SU-DHL-6 (cell line): ENCODE measurements at regions not wholly inside any gene's neighbourhood (a gene's known extent, or its start where the extent isn't known, plus 50 kb on each side); places are given as distances from the start of the nearest gene placed in this dataset.
"Not testable (repeated sequence)": the region's sequence is repeated elsewhere in the genome, so short reads cannot be mapped to it uniquely, and the experiment has no call there.

Experiments used
- H2AFZ ChIP-seq: fragments of 200-600 bp; sonication (generic); 2 replicates; pipeline ENCODE4 v1.6.1; 2014; ENCODE audit warnings: low read depth, mild to moderate bottlenecking, moderate library complexity, mixed read lengths, antibody characterized with exemption, low read length; ENCODE audit not compliant: severe bottlenecking
- H3F3A ChIP-seq: fragments of 200-600 bp; shearing (Covaris generic); 2 replicates; pipeline ENCODE4 v1.6.0; 2016; ENCODE audit warnings: antibody characterized with exemption, mild to moderate bottlenecking; ENCODE audit not compliant: insufficient read depth
- H3K27ac ChIP-seq: fragments of 200-600 bp; sonication (generic); 2 replicates; pipeline ENCODE4 v1.5.1; 2016; ENCODE audit warnings: low read depth, mild to moderate bottlenecking, low read length, moderate library complexity, mixed read lengths
- H3K27me3 ChIP-seq: fragments of 200-600 bp; sonication (generic), shearing (Covaris generic); 2 replicates; pipeline ENCODE4 v1.6.0; 2014; ENCODE audit warnings: mild to moderate bottlenecking, low read length
- H3K36me3 ChIP-seq: fragments of 200-600 bp; sonication (generic); 2 replicates; pipeline ENCODE4 v1.6.1; 2014; ENCODE audit warnings: mild to moderate bottlenecking, low read length, mixed read lengths
- H3K4me2 ChIP-seq: fragments of 300-600, 200-600 bp; shearing (Covaris generic), sonication (generic); 2 replicates; pipeline ENCODE4 v1.6.0; 2014; ENCODE audit warnings: low read length, low read depth, mild to moderate bottlenecking; ENCODE audit not compliant: poor library complexity, severe bottlenecking
- H3K4me3 ChIP-seq: fragments of 200-600 bp; sonication (generic); 2 replicates; pipeline ENCODE4 v1.5.1; 2014; ENCODE audit warnings: antibody characterized with exemption, low read length, mild to moderate bottlenecking, mixed read lengths; ENCODE audit not compliant: insufficient read depth, poor library complexity, severe bottlenecking
- H3K79me2 ChIP-seq: fragments of 200-600 bp; sonication (generic); 2 replicates; pipeline ENCODE4 v1.6.1; 2014; ENCODE audit warnings: mild to moderate bottlenecking, low read length, moderate library complexity; ENCODE audit not compliant: insufficient read depth
- H3K9ac ChIP-seq: fragments of 200-600 bp; sonication (generic); 2 replicates; pipeline ENCODE4 v1.7.0; 2014; ENCODE audit warnings: mild to moderate bottlenecking, low read length
- H3K9me2 ChIP-seq: fragments of 200-600 bp; sonication (generic); replicated peaks from 2 replicates; pipeline ENCODE4 v1.6.1; 2014; ENCODE audit warnings: low read length; ENCODE audit not compliant: insufficient read depth
- H3K9me3 ChIP-seq: fragments of 200-600 bp; sonication (generic); 2 replicates; pipeline ENCODE4 v1.6.1; 2014; ENCODE audit warnings: low read length, mixed read lengths; ENCODE audit not compliant: insufficient read depth
- H4K20me1 ChIP-seq: fragments of 200-600 bp; sonication (generic); 2 replicates; pipeline ENCODE4 v1.6.1; 2014; ENCODE audit warnings: low read depth, mild to moderate bottlenecking, antibody characterized with exemption, low read length, moderate library complexity, mixed read lengths
- CTCF ChIP-seq: fragments of 200-600 bp; sonication (generic); IDR thresholded peaks from one replicate; pipeline ENCODE4 v1.5.1; 2017; ENCODE audit warnings: antibody characterized with exemption, mild to moderate bottlenecking, low read length, moderate library complexity; ENCODE audit not compliant: insufficient read depth, poor library complexity, severe bottlenecking
- EZH2phosphoT487 ChIP-seq: fragments of 200-600 bp; sonication (generic), shearing (Covaris generic); conservative IDR thresholded peaks from 2 replicates; pipeline ENCODE4 v1.6.1; 2018; ENCODE audit warnings: mild to moderate bottlenecking, antibody characterized with exemption, low read length, moderate library complexity, mixed read lengths

GRCh38 chrX:81959964-81960363 lies 758.1 kb downstream of the SH3BGRL start:
- H3K9ac ChIP-seq = no peak overlapping the region
- H3K79me2 ChIP-seq = no peaks in the 10 kb centered on the region
- H3F3A ChIP-seq = no peaks in the 10 kb centered on the region
- H3K9me2 ChIP-seq = no peaks in the 10 kb centered on the region
- no peaks in the 10 kb centered on the region for H4K20me1 ChIP-seq
- TF ChIP-seq EZH2phosphoT487 = no peak
- no peak for TF ChIP-seq CTCF
- H2AFZ ChIP-seq = no peak overlapping the region
- no peak overlapping the region for H3K27ac ChIP-seq
- no peak overlapping the region for H3K4me2 ChIP-seq
- no peaks in the 10 kb centered on the region for H3K27me3 ChIP-seq
- H3K36me3 ChIP-seq = no peaks in the 10 kb centered on the region
- H3K9me3 ChIP-seq = no peaks in the 10 kb centered on the region
- H3K4me3 ChIP-seq = no peak overlapping the region

GRCh38 chrX:81974413-81974812 lies 772.5 kb downstream of the SH3BGRL start:
- H3K27me3 ChIP-seq, H2AFZ ChIP-seq, H3K9ac ChIP-seq, H4K20me1 ChIP-seq, H3K4me3 ChIP-seq, H3K36me3 ChIP-seq, H3K9me3 ChIP-seq, H3K4me2 ChIP-seq, H3F3A ChIP-seq, H3K9me2 ChIP-seq, H3K27ac ChIP-seq, H3K79me2 ChIP-seq: not testable (repeated sequence)

GRCh38 chrX:81979806-81980515 lies 778.1 kb downstream of the SH3BGRL start:
- no peak overlapping the region for H3K27ac ChIP-seq
- no peaks in the 10 kb centered on the region for H3K79me2 ChIP-seq
- no peaks in the 10 kb centered on the region for H3K27me3 ChIP-seq
- no peak overlapping the region for H3K9ac ChIP-seq
- H3K4me2 ChIP-seq = no peak overlapping the region
- H3K9me3 ChIP-seq = no peaks in the 10 kb centered on the region
- no peaks in the 10 kb centered on the region for H3K36me3 ChIP-seq
- no peak overlapping the region for H2AFZ ChIP-seq
- no peaks in the 10 kb centered on the region for H3F3A ChIP-seq
- no peaks in the 10 kb centered on the region for H4K20me1 ChIP-seq
- H3K9me2 ChIP-seq = no peaks in the 10 kb centered on the region
- no peak overlapping the region for H3K4me3 ChIP-seq
- TF ChIP-seq EZH2phosphoT487 (no peak), CTCF (no peak)

GRCh38 chrX:81987217-81987616 lies 785.3 kb downstream of the SH3BGRL start:
- not testable (repeated sequence) for H4K20me1 ChIP-seq, H3F3A ChIP-seq, H3K4me3 ChIP-seq, H3K4me2 ChIP-seq, H3K27me3 ChIP-seq, H2AFZ ChIP-seq, H3K9me2 ChIP-seq, H3K36me3 ChIP-seq, H3K9me3 ChIP-seq, H3K79me2 ChIP-seq, H3K27ac ChIP-seq, H3K9ac ChIP-seq
